DND-41 (cell line): ENCODE measurements at regions not wholly inside any gene's neighbourhood (a gene's known extent, or its start where the extent isn't known, plus 50 kb on each side); places are given as distances from the start of the nearest gene placed in this dataset.

Experiments
- EZH2 ChIP-seq: IDR thresholded peaks from 3 replicates; pipeline ENCODE4 v1.6.1; 2012; ENCODE audit warnings: borderline replicate concordance, low read depth, mild to moderate bottlenecking, moderate library complexity, low read length, inconsistent platforms; ENCODE audit not compliant: severe bottlenecking
- TF ChIP-seq, protein P1 (sequence below): IDR thresholded peaks from 2 replicates; pipeline ENCODE4 v1.5.1; 2012; ENCODE audit warnings: borderline replicate concordance, low read length, moderate library complexity, mild to moderate bottlenecking; ENCODE audit not compliant: poor library complexity, severe bottlenecking; ENCODE audit errors: extremely low read depth

DNA sequence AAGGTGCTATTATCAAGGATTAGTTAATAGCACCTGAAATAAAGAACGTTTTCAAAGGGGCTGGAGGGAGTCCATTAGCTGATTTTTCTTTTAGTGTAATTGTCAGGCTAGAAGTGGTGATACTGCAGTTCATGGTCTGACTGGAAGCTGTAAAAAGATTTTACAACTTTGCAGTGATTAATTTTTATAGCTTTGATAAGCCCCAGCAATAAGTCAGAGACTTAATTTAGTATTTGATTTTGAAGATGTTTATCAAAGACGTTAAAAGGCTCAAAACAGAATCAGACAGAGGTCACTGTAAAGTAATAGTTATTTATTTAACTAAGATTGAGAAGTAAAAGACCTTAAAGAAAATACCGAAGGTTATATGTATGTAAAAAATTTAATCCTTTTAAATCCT is 165.5 kb upstream of the FMN2 start:
- TF ChIP-seq, protein P1, sequence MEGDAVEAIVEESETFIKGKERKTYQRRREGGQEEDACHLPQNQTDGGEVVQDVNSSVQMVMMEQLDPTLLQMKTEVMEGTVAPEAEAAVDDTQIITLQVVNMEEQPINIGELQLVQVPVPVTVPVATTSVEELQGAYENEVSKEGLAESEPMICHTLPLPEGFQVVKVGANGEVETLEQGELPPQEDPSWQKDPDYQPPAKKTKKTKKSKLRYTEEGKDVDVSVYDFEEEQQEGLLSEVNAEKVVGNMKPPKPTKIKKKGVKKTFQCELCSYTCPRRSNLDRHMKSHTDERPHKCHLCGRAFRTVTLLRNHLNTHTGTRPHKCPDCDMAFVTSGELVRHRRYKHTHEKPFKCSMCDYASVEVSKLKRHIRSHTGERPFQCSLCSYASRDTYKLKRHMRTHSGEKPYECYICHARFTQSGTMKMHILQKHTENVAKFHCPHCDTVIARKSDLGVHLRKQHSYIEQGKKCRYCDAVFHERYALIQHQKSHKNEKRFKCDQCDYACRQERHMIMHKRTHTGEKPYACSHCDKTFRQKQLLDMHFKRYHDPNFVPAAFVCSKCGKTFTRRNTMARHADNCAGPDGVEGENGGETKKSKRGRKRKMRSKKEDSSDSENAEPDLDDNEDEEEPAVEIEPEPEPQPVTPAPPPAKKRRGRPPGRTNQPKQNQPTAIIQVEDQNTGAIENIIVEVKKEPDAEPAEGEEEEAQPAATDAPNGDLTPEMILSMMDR = no peak
- TF ChIP-seq EZH2 = no peak
